GM12874 (cell line): ENCODE measurements at regions not wholly inside any gene's neighbourhood (a gene's known extent, or its start where the extent isn't known, plus 50 kb on each side); places are given as distances from the start of the nearest gene placed in this dataset.

ENCODE experiments used
- CTCF ChIP-seq: IDR thresholded peaks from 2 replicates; pipeline ENCODE4 v1.5.1; 2011; ENCODE audit warnings: low read depth, mild to moderate bottlenecking, control low read depth, low read length, moderate library complexity; ENCODE audit not compliant: insufficient read depth

GRCh38 chrX:132294776-132295495 is 75.7 kb upstream of the RAP2C start:
- TF ChIP-seq CTCF: no peak

GRCh38 chrX:132294192-132294591 is 74.9 kb upstream of the RAP2C start:
- no peak for TF ChIP-seq CTCF

GRCh38 chrX:132292793-132293192 is 73.5 kb upstream of the RAP2C start:
- TF ChIP-seq CTCF: 0 out of 2 replicates have a peak, but pooled peaks have one; percentile 19

- TF ChIP-seq CTCF: no peak
Measured at GRCh38 chrX:132277953-132278614, 58.8 kb upstream of the RAP2C start.

GRCh38 chrX:132272826-132273225 is 53.6 kb upstream of the RAP2C start:
- TF ChIP-seq CTCF: no peak

GRCh38 chrX:132271311-132271778 is 52.1 kb upstream of the RAP2C start:
- no peak for TF ChIP-seq CTCF

- no peak for TF ChIP-seq CTCF
Measured at GRCh38 chrX:132270699-132271098, 51.5 kb upstream of the RAP2C start.
